Prostate gland (tissue), 2 donors: ENCODE measurements at regions not wholly inside any gene's neighbourhood (a gene's known extent, or its start where the extent isn't known, plus 50 kb on each side); places are given as distances from the start of the nearest gene placed in this dataset.

Source experiments
- CTCF ChIP-seq, 4 experiments: fragments of 200-600 bp in 2 of 4; fragments of 450-650 bp in 2 of 4; sonication (generic) in 2 of 4; IDR thresholded peaks; 1 replicate in 3 of 4; 2 replicates in 1 of 4; pipeline ENCODE4 v1.5.1; 2016 to 2019; ENCODE audit warnings: antibody characterized with exemption in 4 of 4, mild to moderate bottlenecking in 2 of 4, moderate library complexity in 2 of 4
- POLR2A ChIP-seq: fragments of 450-650 bp; IDR thresholded peaks from one replicate; pipeline ENCODE4 v1.6.1; 2016; ENCODE audit warnings: antibody characterized with exemption, mild to moderate bottlenecking
- POLR2AphosphoS5 ChIP-seq: sonication (generic); formaldehyde crosslinking; IDR thresholded peaks from one replicate; pipeline ENCODE4 v1.6.1; 2017; ENCODE audit warnings: antibody characterized with exemption

DNA sequence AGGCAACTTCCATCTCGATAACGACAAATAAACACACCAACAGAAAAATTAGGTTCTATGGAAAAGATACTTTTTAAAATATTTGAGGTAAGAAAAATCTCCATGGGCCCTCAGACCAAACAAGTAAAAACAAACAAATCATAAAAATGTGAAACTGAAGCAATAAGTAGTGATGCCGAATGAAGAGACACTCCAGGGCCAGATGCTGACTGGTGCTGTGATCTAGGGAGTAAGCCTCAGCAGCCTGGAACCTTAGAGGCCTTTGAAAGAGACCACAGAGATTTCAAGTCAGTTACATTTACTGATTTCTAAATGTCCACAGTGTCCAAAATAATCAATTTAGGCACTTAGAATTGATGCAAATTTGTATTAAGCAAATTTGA lies 1144.7 kb downstream of the CNTNAP5 start:
- TF ChIP-seq CTCF (IDR thresholded peaks at IDR 0.05) (no peak), POLR2A (no peak), POLR2AphosphoS5 (no peak)
